Panc1 (cell line): ENCODE measurements at regions not wholly inside any gene's neighbourhood (a gene's known extent, or its start where the extent isn't known, plus 50 kb on each side); places are given as distances from the start of the nearest gene placed in this dataset.

Experiments used
- ATAC-seq: fragments of 200-7000 bp; cut with Tn5 transposase; 2 replicates; pipeline ENCODE4 v1.9.1; 2020; ENCODE audit warnings: mild to moderate bottlenecking, moderate library complexity
- BruUV-seq: library from RNA; stranded (reverse); fragments of 400-500 nt; replicated peaks from 2 replicates; lab custom pipeline; 2021; lab: Mats Ljungman, UMichigan
- CTCF ChIA-PET: fragments of 300-600 bp; sonication (Branson Sonifier 250); formaldehyde crosslinking; loops from one replicate; lab custom pipeline; 2022; ENCODE audit warnings: antibody characterized with exemption; lab: Charles Lee
- POLR2A ChIA-PET: fragments of 300-600 bp; sonication (Branson Sonifier 250); formaldehyde crosslinking; loops from one replicate; lab custom pipeline; 2022; ENCODE audit warnings: antibody characterized with exemption; lab: Charles Lee
- DNase-seq: peaks from one replicate; pipeline ENCODE4 v3.0.0-alpha.2; 2010; ENCODE audit warnings: low read depth, low spot score
- H3K27ac ChIP-seq: 2 replicates; pipeline ENCODE4 v1.5.1; 2011; ENCODE audit warnings: mild to moderate bottlenecking, low read length, inconsistent platforms
- H3K27me3 ChIP-seq: fragments of 200-500 bp; sonication (Bioruptor generic); 2 replicates; pipeline ENCODE4 v1.6.0; 2014; ENCODE audit warnings: low read length, inconsistent platforms; ENCODE audit not compliant: control insufficient read depth, insufficient read depth
- H3K36me3 ChIP-seq: fragments of 200-500 bp; sonication (Bioruptor generic); 2 replicates; pipeline ENCODE4 v1.5.1; 2014; ENCODE audit warnings: inconsistent platforms, mild to moderate bottlenecking, low read length, moderate library complexity; ENCODE audit not compliant: control insufficient read depth, insufficient read depth
- H3K4me1 ChIP-seq: 2 replicates; pipeline ENCODE4 v1.5.1; 2011; ENCODE audit warnings: inconsistent platforms, mild to moderate bottlenecking, low read length, moderate library complexity; ENCODE audit not compliant: control insufficient read depth, insufficient read depth
- H3K4me3 ChIP-seq, 2 experiments: 2 replicates each; pipeline ENCODE4 v1.5.1; 2011 to 2012; ENCODE audit warnings: low read depth in 2 of 2, low read length in 2 of 2, mild to moderate bottlenecking in 2 of 2, inconsistent platforms in 1 of 2, moderate library complexity in 1 of 2
- H3K9me3 ChIP-seq: fragments of 200-500 bp; sonication (Bioruptor generic); 2 replicates; pipeline ENCODE4 v1.5.1; 2014; ENCODE audit warnings: low read depth, mild to moderate bottlenecking, inconsistent platforms, low read length, moderate library complexity; ENCODE audit not compliant: control insufficient read depth, insufficient read depth
- POLR2AphosphoS5 ChIP-seq: IDR thresholded peaks from 2 replicates; pipeline ENCODE4 v1.6.1; 2012; ENCODE audit warnings: mild to moderate bottlenecking, low read depth, low read length, moderate library complexity
- REST ChIP-seq, 2 experiments: IDR thresholded peaks; 2 replicates each; pipeline ENCODE4 v1.6.1; 2011 to 2012; ENCODE audit warnings: low read depth in 2 of 2, control low read depth in 1 of 2, low read length in 1 of 2, mild to moderate bottlenecking in 1 of 2, moderate library complexity in 1 of 2; ENCODE audit not compliant: insufficient read depth in 1 of 2
- SIN3A ChIP-seq: IDR thresholded peaks from 2 replicates; pipeline ENCODE4 v1.6.1; 2012; ENCODE audit warnings: low read depth, mild to moderate bottlenecking, low read length, moderate library complexity, borderline replicate concordance; ENCODE audit not compliant: insufficient read depth
- TCF7L2 ChIP-seq: IDR thresholded peaks from 2 replicates; pipeline ENCODE4 v1.6.1; 2011; ENCODE audit warnings: mild to moderate bottlenecking, low read depth, low read length, inconsistent platforms
- in situ Hi-C: cut with HindIII; loops from 2 replicates; pipeline ENCODE4 v1.10.0; 2016; ENCODE audit warnings: low sequenced_read_pairs, low pct_unique_long_range_greater_than_20kb
- intact Hi-C: fragments of 100-400 bp; cut with micrococcal nuclease; formaldehyde crosslinking; loops from one replicate; pipeline ENCODE4 v1.10.0; 2022; ENCODE audit not compliant: unreplicated experiment
- TF ChIP-seq, protein P1 (sequence below): fragments of 450-650 bp; IDR thresholded peaks from 2 replicates; pipeline ENCODE4 v1.5.1; 2017; ENCODE audit warnings: mild to moderate bottlenecking

DNA sequence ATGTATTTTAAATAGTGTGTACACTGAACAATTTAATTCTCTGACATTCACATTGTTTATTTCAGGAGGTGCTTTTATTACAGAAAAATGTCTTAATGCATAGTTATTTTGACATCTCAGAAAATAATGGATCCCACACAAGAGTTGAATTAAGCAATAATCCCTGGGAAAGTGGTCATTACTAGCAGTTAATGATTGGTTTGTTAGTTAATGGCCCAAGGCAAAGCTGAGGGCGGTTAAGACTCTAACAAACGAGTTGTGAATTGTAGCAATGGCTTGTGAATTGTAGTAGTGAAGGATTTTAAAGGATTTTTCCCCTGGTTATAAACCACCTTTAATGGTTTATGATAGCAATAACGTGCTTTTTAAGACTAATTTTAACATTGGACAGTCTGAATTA is 1316.0 kb upstream of the GJE1 start:
- no TSS peak for BruUV-seq
- H3K27ac ChIP-seq: no peak overlapping the region
- TF ChIP-seq SIN3A (no peak), POLR2AphosphoS5 (no peak), REST (IDR thresholded peaks at IDR 0.05; ENCODE audit: insufficient read depth in 1 of 2, low read depth in 2 of 2, low read length in 1 of 2) (no peak), TCF7L2 (no peak)
- TF ChIP-seq, protein P1, sequence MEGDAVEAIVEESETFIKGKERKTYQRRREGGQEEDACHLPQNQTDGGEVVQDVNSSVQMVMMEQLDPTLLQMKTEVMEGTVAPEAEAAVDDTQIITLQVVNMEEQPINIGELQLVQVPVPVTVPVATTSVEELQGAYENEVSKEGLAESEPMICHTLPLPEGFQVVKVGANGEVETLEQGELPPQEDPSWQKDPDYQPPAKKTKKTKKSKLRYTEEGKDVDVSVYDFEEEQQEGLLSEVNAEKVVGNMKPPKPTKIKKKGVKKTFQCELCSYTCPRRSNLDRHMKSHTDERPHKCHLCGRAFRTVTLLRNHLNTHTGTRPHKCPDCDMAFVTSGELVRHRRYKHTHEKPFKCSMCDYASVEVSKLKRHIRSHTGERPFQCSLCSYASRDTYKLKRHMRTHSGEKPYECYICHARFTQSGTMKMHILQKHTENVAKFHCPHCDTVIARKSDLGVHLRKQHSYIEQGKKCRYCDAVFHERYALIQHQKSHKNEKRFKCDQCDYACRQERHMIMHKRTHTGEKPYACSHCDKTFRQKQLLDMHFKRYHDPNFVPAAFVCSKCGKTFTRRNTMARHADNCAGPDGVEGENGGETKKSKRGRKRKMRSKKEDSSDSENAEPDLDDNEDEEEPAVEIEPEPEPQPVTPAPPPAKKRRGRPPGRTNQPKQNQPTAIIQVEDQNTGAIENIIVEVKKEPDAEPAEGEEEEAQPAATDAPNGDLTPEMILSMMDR: no peak
- POLR2A ChIA-PET: no interaction called here
- DNase-seq (no peak), ATAC-seq (no peak)
- no peaks in the 10 kb centered on the region for H3K27me3 ChIP-seq
- H3K9me3 ChIP-seq: no peaks in the 10 kb centered on the region
- in situ Hi-C loops (no loop called here), intact Hi-C loops (no loop called here)
- CTCF ChIA-PET: no interaction called here
- no peaks in the 10 kb centered on the region for H3K4me1 ChIP-seq
- no peaks in the 10 kb centered on the region for H3K36me3 ChIP-seq
- H3K4me3 ChIP-seq: no peak overlapping the region

- no peak overlapping the region for H3K4me3 ChIP-seq
- H3K9me3 ChIP-seq: no peaks in the 10 kb centered on the region
- BruUV-seq: no TSS peak
- ChIA-PET CTCF (no interaction called here), POLR2A (no interaction called here)
- H3K4me1 ChIP-seq: no peaks in the 10 kb centered on the region; the same call in 1 of the 2 replicates
- no peak overlapping the region for H3K27ac ChIP-seq
- no peak for DNase-seq
- in situ Hi-C loops (no loop called here), intact Hi-C loops (no loop called here)
- no peaks in the 10 kb centered on the region for H3K27me3 ChIP-seq
- no peak for ATAC-seq
- no peaks in the 10 kb centered on the region for H3K36me3 ChIP-seq
- no peak for TF ChIP-seq REST (IDR thresholded peaks at IDR 0.05; ENCODE audit: insufficient read depth in 1 of 2, low read depth in 2 of 2, low read length in 1 of 2)
- no peak for TF ChIP-seq POLR2AphosphoS5
- no peak for TF ChIP-seq SIN3A
- no peak for TF ChIP-seq TCF7L2
- TF ChIP-seq, protein P1: no peak
Observed at GRCh38 chr6:140812636-140813035, 1320.1 kb upstream of the GJE1 start.
